ENCODE measurements at regions not wholly inside any gene's neighbourhood (a gene's known extent, or its start where the extent isn't known, plus 50 kb on each side); places are given as distances from the start of the nearest gene placed in this dataset.

DNA sequence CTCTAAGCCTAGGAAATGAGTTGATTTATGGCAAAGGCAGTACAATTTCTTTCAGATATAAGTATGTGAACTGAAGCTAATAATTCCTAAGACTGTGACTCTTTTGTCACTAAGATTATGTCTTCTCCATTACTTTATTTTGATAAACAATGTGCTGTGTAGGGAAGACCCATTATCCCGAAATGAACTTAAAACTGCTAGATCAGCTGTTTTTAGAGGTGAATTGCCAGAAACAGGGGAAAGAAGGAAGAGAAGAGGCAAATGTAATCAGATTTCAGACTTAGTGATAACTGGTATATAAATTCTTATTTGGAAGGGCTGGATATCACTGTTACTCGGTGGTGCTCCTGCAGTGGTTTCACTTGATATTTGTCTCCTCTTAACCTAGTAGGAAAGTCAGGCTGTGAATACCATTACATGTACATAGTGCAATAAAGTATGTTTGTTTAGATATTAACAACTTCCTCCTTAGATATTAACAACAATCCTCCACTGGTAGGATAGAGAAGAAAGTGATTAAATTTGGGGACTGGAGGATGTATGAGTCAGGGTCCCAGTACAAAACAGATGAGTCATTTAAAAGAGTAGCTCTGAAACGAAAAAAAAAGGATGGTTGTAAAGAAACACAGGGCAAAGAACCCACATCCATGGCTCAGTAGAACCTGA is 338.5 kb upstream of the KCNH8 start:
- peak; percentile 70 for ATAC-seq
- Mint-ChIP-seq H3K36me3 (ENCODE audit: low read depth) (no peaks in the 10 kb centered on the region), H3K4me3 (no peak overlapping the region), H3K27me3 (no peaks in the 10 kb centered on the region), H3K27ac (peak overlapping the region; percentile 76), H3K4me1 (ENCODE audit: low read depth) (peaks cover 29% of the 10 kb centered on the region), H3K9me3 (no peaks in the 10 kb centered on the region)
- DNase-seq, result no peak
- POLR2A ChIA-PET, result interaction anchor here (1.4 kb wide), 1 partner anchor 18 kb away, joined by 3 read pairs; no protein-coding TSS in a partner anchor
- TF ChIP-seq, protein P1, sequence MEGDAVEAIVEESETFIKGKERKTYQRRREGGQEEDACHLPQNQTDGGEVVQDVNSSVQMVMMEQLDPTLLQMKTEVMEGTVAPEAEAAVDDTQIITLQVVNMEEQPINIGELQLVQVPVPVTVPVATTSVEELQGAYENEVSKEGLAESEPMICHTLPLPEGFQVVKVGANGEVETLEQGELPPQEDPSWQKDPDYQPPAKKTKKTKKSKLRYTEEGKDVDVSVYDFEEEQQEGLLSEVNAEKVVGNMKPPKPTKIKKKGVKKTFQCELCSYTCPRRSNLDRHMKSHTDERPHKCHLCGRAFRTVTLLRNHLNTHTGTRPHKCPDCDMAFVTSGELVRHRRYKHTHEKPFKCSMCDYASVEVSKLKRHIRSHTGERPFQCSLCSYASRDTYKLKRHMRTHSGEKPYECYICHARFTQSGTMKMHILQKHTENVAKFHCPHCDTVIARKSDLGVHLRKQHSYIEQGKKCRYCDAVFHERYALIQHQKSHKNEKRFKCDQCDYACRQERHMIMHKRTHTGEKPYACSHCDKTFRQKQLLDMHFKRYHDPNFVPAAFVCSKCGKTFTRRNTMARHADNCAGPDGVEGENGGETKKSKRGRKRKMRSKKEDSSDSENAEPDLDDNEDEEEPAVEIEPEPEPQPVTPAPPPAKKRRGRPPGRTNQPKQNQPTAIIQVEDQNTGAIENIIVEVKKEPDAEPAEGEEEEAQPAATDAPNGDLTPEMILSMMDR (IDR thresholded peaks at IDR 0.05), result no peak
- intact Hi-C loops (cut with micrococcal nuclease), result no loop called here
- CTCF ChIA-PET, result interaction anchor here (0.8 to 1.8 kb wide), 2 partner anchors 12 to 18 kb away, joined by 3 to 4 read pairs; no protein-coding TSS in a partner anchor

DNA sequence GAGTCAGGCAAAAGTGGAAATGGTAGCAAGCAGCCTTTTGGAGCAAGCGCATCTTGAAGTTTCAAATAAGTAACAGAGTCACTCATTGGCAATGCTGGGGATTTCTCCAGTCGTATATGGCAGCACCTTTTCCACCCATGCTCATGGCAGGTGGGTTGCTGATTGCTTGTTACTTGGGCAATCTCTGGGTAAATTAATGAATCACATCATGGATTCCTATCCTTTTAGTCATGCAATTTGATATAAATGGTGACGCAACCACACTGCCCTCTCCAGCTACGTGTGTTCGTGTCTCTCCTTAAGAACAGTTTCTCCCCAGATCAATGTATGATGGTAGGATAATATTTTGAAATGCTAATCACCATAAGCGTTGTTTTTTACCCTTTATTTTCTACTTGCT is 339.9 kb upstream of the KCNH8 start:
- Mint-ChIP-seq H3K36me3 (ENCODE audit: low read depth) (no peaks in the 10 kb centered on the region), H3K9me3 (no peaks in the 10 kb centered on the region), H3K4me3 (no peak overlapping the region), H3K4me1 (ENCODE audit: low read depth) (peaks cover 29% of the 10 kb centered on the region), H3K27me3 (no peaks in the 10 kb centered on the region), H3K27ac (no peak overlapping the region)
- TF ChIP-seq, protein P1 (IDR thresholded peaks at IDR 0.05), result no peak
- ChIA-PET POLR2A (no interaction called here), CTCF (interaction anchor here (1.8 kb wide), 1 partner anchor 11 kb away, joined by 4 read pairs; no protein-coding TSS in a partner anchor)
- intact Hi-C loops (cut with micrococcal nuclease), result no loop called here
- ATAC-seq (no peak), DNase-seq (no peak)

DNA sequence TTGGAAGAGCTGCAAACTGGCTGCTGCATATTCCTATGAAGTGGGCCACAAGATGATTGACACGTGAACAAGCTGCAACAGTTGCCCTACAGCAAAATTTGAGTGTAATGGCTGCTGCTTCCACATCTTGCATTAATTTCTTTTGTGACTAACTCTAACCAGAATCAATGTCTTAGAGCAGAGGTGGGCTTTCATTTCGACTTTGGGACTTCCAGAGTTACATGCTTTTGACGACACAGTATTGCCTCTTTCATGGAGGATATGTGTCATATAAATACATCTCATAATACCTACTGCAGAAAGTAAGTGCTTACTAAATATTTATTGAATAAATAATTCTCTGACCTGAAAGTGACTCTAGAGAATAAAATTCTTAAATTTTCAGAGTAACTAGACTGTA is 340.7 kb upstream of the KCNH8 start:
- ChIA-PET POLR2A (interaction anchor here (1.0 kb wide), 1 partner anchor 16 kb away, joined by 4 read pairs; no protein-coding TSS in a partner anchor), CTCF (interaction anchor here (1.7 kb wide), 1 partner anchor 13 kb away, joined by 3 read pairs; no protein-coding TSS in a partner anchor)
- TF ChIP-seq, protein P1 (IDR thresholded peaks at IDR 0.05), result no peak
- intact Hi-C loops (cut with micrococcal nuclease), result no loop called here
- no peaks in the 10 kb centered on the region for H3K9me3 Mint-ChIP-seq
- no peaks in the 10 kb centered on the region for H3K27me3 Mint-ChIP-seq
- no peaks in the 10 kb centered on the region for H3K36me3 Mint-ChIP-seq (ENCODE audit: low read depth)
- H3K4me1 Mint-ChIP-seq (ENCODE audit: low read depth), result peaks cover 29% of the 10 kb centered on the region
- DNase-seq (no peak), ATAC-seq (peak; percentile 78)
- peak overlapping the region; percentile 7 for H3K27ac Mint-ChIP-seq
- no peak overlapping the region for H3K4me3 Mint-ChIP-seq

DNA sequence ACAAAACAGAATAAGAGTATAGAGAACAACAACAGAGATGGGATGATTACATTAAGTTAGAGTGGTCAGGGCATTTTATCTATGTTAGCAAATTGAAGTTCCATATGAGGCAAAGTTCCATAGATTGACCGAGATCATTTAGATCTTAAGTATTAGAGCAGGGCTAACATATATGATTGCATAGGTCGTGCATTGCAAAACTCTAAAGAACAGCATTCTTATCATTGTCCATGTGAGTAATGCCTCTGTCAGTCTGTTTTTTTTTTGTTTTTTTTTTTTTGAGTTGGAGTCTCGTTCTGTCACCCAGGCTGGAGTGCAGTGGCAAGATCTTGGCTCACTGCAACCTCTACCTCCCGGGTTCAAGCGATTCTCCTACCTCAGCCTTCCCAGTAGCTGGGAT is 341.7 kb upstream of the KCNH8 start:
- CTCF ChIA-PET, result interaction anchor here (1.7 kb wide), 1 partner anchor 12 kb away, joined by 3 read pairs; no protein-coding TSS in a partner anchor
- no peak overlapping the region for H3K27ac Mint-ChIP-seq
- no peaks in the 10 kb centered on the region for H3K36me3 Mint-ChIP-seq (ENCODE audit: low read depth)
- H3K4me3 Mint-ChIP-seq, result no peak overlapping the region
- no peak for DNase-seq
- H3K27me3 Mint-ChIP-seq, result no peaks in the 10 kb centered on the region
- ATAC-seq, result no peak
- POLR2A ChIA-PET, result interaction anchor here (1.0 kb wide), 1 partner anchor 15 kb away, joined by 4 read pairs; no protein-coding TSS in a partner anchor
- TF ChIP-seq, protein P1 (IDR thresholded peaks at IDR 0.05), result no peak
- no peaks in the 10 kb centered on the region for H3K9me3 Mint-ChIP-seq
- intact Hi-C loops (cut with micrococcal nuclease), result no loop called here
- peaks cover 29% of the 10 kb centered on the region for H3K4me1 Mint-ChIP-seq (ENCODE audit: low read depth)

DNA sequence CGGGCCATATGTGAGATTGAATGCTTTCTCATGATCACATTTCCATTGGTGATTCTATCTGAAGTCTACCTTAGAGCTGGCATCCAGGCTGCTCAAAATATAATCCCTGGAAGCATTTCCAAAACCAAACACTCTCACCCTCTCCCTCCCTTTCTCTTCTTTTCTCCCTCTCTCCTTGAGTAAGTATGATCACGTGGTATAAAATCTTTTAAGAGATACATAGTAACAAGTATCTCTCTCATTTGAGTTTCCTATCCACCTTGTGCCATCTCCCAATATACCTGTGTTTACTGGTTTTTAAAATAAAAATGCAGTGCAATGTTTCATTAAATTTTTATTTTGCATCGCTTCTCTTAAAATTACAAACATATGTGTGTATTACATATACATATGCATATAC is 350.9 kb upstream of the KCNH8 start:
- ChIA-PET CTCF (interaction anchor here (1.3 kb wide), 1 partner anchor 12 kb away, joined by 4 read pairs; no protein-coding TSS in a partner anchor), POLR2A (no interaction called here)
- TF ChIP-seq, protein P1 (IDR thresholded peaks at IDR 0.05), result no peak
- ATAC-seq, result no peak
- intact Hi-C loops (cut with micrococcal nuclease), result no loop called here
- H3K4me3 Mint-ChIP-seq, result no peak overlapping the region
- H3K4me1 Mint-ChIP-seq (ENCODE audit: low read depth), result no peaks in the 10 kb centered on the region
- H3K27ac Mint-ChIP-seq, result no peak overlapping the region
- DNase-seq, result no peak
- H3K36me3 Mint-ChIP-seq (ENCODE audit: low read depth), result no peaks in the 10 kb centered on the region
- H3K9me3 Mint-ChIP-seq, result no peaks in the 10 kb centered on the region
- H3K27me3 Mint-ChIP-seq, result no peaks in the 10 kb centered on the region

Data from activated CD8-positive, alpha-beta T cell treated with anti-CD3 and anti-CD28 coated beads for 36 hours (primary cell).